Trophoblast cell (in vitro differentiated cells and primary cell): ENCODE measurements at regions not wholly inside any gene's neighbourhood (a gene's known extent, or its start where the extent isn't known, plus 50 kb on each side); places are given as distances from the start of the nearest gene placed in this dataset.
A peak's percentile ranks its signal among the peaks of the same experiment; 100 is the strongest.

Experiments
- DNase-seq, 2 donors: peaks; one replicate each; pipeline ENCODE4 v3.0.0-alpha.2; 2016
- H2AFZ ChIP-seq: 2 replicates; pipeline ENCODE4 v1.6.1; 2013; ENCODE audit warnings: low read length, moderate library complexity, mild to moderate bottlenecking; ENCODE audit not compliant: insufficient read depth, poor library complexity
- H2AK5ac ChIP-seq: 2 replicates; pipeline ENCODE4 v1.6.1; 2013; ENCODE audit warnings: mild to moderate bottlenecking, low read length
- H2BK120ac ChIP-seq: 2 replicates; pipeline ENCODE4 v1.6.1; 2013; ENCODE audit warnings: low read length, mild to moderate bottlenecking, moderate library complexity; ENCODE audit not compliant: insufficient read depth, poor library complexity
- H2BK12ac ChIP-seq: 2 replicates; pipeline ENCODE4 v1.6.1; 2013; ENCODE audit warnings: mild to moderate bottlenecking, low read length, moderate library complexity
- H2BK5ac ChIP-seq: 2 replicates; pipeline ENCODE4 v1.6.1; 2013; ENCODE audit warnings: low read length, low read depth, moderate library complexity, mild to moderate bottlenecking; ENCODE audit not compliant: poor library complexity
- H3K14ac ChIP-seq: 2 replicates; pipeline ENCODE4 v1.6.1; 2013; ENCODE audit warnings: mild to moderate bottlenecking, low read length
- H3K18ac ChIP-seq: 2 replicates; pipeline ENCODE4 v1.6.1; 2013; ENCODE audit warnings: mild to moderate bottlenecking, low read length
- H3K23ac ChIP-seq: 2 replicates; pipeline ENCODE4 v1.6.1; 2013; ENCODE audit warnings: low read length
- H3K27ac ChIP-seq: 2 replicates; pipeline ENCODE4 v1.5.1; 2013; ENCODE audit warnings: low read depth, mild to moderate bottlenecking, inconsistent platforms, low read length, moderate library complexity
- H3K27me3 ChIP-seq: 2 replicates; pipeline ENCODE4 v1.6.1; 2013; ENCODE audit warnings: inconsistent platforms, mild to moderate bottlenecking, low read length, moderate library complexity; ENCODE audit not compliant: insufficient read depth
- H3K36me3 ChIP-seq, 2 experiments: 1 replicate in 1 of 2; 2 replicates in 1 of 2; pipeline ENCODE4 v1.6.1; 2013; ENCODE audit warnings: low read length in 2 of 2, mild to moderate bottlenecking in 2 of 2, moderate library complexity in 1 of 2; ENCODE audit not compliant: insufficient read depth in 2 of 2, control insufficient read depth in 1 of 2
- H3K4ac ChIP-seq: 2 replicates; pipeline ENCODE4 v1.6.1; 2013; ENCODE audit warnings: low read depth, mild to moderate bottlenecking, low read length, moderate library complexity
- H3K4me1 ChIP-seq, 2 experiments: 1 replicate in 1 of 2; 2 replicates in 1 of 2; pipeline ENCODE4 v1.6.1; 2013; ENCODE audit warnings: low read length in 2 of 2, mild to moderate bottlenecking in 2 of 2, moderate library complexity in 1 of 2; ENCODE audit not compliant: insufficient read depth in 2 of 2, control insufficient read depth in 1 of 2
- H3K4me2 ChIP-seq: 2 replicates; pipeline ENCODE4 v1.6.1; 2013; ENCODE audit warnings: inconsistent platforms, mild to moderate bottlenecking, low read length, moderate library complexity
- H3K4me3 ChIP-seq: 2 replicates; pipeline ENCODE4 v1.5.1; 2013; ENCODE audit warnings: mild to moderate bottlenecking, low read depth, low read length, inconsistent platforms
- H3K79me1 ChIP-seq: one replicate; pipeline ENCODE4 v1.6.1; 2013; ENCODE audit warnings: low read length
- H3K79me2 ChIP-seq: 2 replicates; pipeline ENCODE4 v1.6.1; 2013; ENCODE audit warnings: low read length, mild to moderate bottlenecking; ENCODE audit not compliant: control insufficient read depth, insufficient read depth, poor library complexity
- H3K9ac ChIP-seq: 2 replicates; pipeline ENCODE4 v1.6.1; 2013; ENCODE audit warnings: mild to moderate bottlenecking, low read length
- H3K9me3 ChIP-seq: 2 replicates; pipeline ENCODE4 v1.6.1; 2013; ENCODE audit warnings: low read depth, mild to moderate bottlenecking, control low read depth, inconsistent platforms, low read length; ENCODE audit not compliant: insufficient read depth
- H4K12ac ChIP-seq: 2 replicates; pipeline ENCODE4 v1.6.1; 2013; ENCODE audit warnings: low read depth, mild to moderate bottlenecking, low read length, moderate library complexity
- H4K8ac ChIP-seq: 2 replicates; pipeline ENCODE4 v1.6.1; 2013; ENCODE audit warnings: low read depth, mild to moderate bottlenecking, low read length, moderate library complexity
- H4K91ac ChIP-seq: one replicate; pipeline ENCODE4 v1.6.1; 2013; ENCODE audit warnings: low read depth, mild to moderate bottlenecking, low read length, moderate library complexity
- WGBS: extraction: QIAGEN DNeasy Blood & Tissue Kit; methylation state at CpG from one replicate; pipeline ENCODE4 v1.1.7; 2013; ENCODE audit warnings: missing lambda C conversion rate; ENCODE audit not compliant: insufficient read length, insufficient coverage; ENCODE audit errors: extremely low coverage; 5-methylcytosine and 5-hydroxymethylcytosine counted together

DNA sequence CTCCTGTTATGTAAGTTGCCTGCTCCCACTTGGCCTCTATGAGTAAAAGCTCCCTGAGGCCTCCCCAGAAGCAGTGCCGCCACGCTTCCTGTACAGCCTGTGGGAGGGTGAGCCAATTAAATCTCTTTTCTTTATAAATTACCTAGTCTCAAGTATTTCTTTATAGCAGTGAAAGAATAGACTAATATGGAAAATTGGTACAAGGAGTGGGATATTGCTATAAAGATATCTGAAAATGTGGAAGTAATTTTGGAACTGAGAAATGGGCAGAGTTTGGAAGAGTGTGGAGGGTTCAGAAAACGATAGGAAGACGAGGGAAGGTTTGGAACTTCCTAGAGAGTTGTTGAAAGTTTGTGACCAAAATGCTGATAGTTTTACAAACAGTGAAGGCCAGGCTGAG, 572.3 kb downstream of the MATN1 start:
- no peak overlapping the region for H2AK5ac ChIP-seq
- no peak for DNase-seq
- H3K36me3 ChIP-seq, result no peaks in the 10 kb centered on the region
- H3K23ac ChIP-seq, result no peak overlapping the region
- no peak overlapping the region for H4K91ac ChIP-seq
- no peak overlapping the region for H2AFZ ChIP-seq
- no peaks in the 10 kb centered on the region for H3K27me3 ChIP-seq
- WGBS, result 100% methylated on average over 2 of the region's 4 CpGs
- no peak overlapping the region for H3K14ac ChIP-seq
- no peak overlapping the region for H2BK120ac ChIP-seq
- H4K8ac ChIP-seq, result no peak overlapping the region
- no peaks in the 10 kb centered on the region for H3K79me2 ChIP-seq
- no peak overlapping the region for H2BK5ac ChIP-seq
- no peak overlapping the region for H3K4me2 ChIP-seq
- no peak overlapping the region for H3K27ac ChIP-seq
- H2BK12ac ChIP-seq, result no peak overlapping the region
- no peak overlapping the region for H4K12ac ChIP-seq
- no peaks in the 10 kb centered on the region for H3K79me1 ChIP-seq
- no peak overlapping the region for H3K4ac ChIP-seq
- no peaks in the 10 kb centered on the region for H3K4me1 ChIP-seq
- no peak overlapping the region for H3K4me3 ChIP-seq
- peaks cover 10% of the 10 kb centered on the region for H3K9me3 ChIP-seq
- no peak overlapping the region for H3K18ac ChIP-seq
- no peak overlapping the region for H3K9ac ChIP-seq

DNA sequence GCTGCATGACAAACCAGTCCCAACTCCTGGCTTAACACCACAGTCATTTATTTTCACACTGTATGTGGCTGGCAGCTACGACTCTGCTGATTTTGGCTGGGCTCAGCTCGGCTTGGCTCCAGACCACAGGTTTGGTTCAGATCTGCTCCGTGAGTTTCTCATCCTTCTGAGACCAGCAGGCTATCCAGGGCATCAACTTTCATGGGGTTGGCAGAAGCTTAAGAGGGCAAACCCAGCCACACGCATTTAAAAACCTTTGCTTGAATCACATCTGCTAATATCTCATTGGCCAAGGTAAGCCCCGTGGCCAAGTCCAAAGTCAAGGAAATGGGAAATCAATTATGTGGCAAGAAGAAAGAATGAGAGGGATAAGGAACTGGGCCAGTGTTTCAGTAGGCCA, 574.2 kb downstream of the MATN1 start:
- Histone ChIP-seq H2BK5ac (no peak overlapping the region), H2AFZ (no peak overlapping the region), H3K36me3 (no peaks in the 10 kb centered on the region), H2BK120ac (no peak overlapping the region), H3K23ac (no peak overlapping the region), H2BK12ac (no peak overlapping the region), H4K91ac (no peak overlapping the region), H2AK5ac (no peak overlapping the region), H3K18ac (no peak overlapping the region), H3K14ac (no peak overlapping the region), H3K4me3 (no peak overlapping the region), H4K8ac (no peak overlapping the region), H4K12ac (no peak overlapping the region), H3K4ac (no peak overlapping the region), H3K9me3 (peaks cover 15% of the 10 kb centered on the region), H3K79me2 (no peaks in the 10 kb centered on the region), H3K4me1 (no peaks in the 10 kb centered on the region), H3K4me2 (no peak overlapping the region), H3K79me1 (no peaks in the 10 kb centered on the region), H3K9ac (no peak overlapping the region), H3K27me3 (no peaks in the 10 kb centered on the region), H3K27ac (no peak overlapping the region)
- no CpG with 5 or more reads among the region's 5 CpGs for WGBS
- no peak for DNase-seq

DNA sequence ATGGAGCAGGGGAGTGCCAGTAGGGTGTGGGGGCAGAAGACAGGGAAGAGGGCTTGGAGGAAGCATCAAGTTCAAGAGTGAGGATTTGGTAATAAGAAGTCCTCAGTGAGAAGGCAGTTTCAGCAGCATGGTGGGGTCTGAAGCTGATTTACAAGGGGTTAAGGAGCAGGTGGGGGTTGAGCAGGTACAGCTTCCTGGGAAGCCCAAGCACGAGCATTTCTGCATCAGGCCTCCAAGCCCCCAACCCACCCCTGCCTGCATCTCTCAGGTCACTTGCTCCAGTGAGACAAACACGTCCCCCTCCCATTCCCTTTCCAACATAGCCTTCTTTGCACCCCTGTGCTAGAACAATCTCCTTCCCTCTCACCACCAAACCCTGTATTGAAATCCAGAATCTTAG, 574.7 kb downstream of the MATN1 start:
- H3K27ac ChIP-seq, result no peak overlapping the region
- no peaks in the 10 kb centered on the region for H3K79me2 ChIP-seq
- no peak overlapping the region for H3K23ac ChIP-seq
- H3K27me3 ChIP-seq, result no peaks in the 10 kb centered on the region
- H2BK12ac ChIP-seq, result no peak overlapping the region
- no peak overlapping the region for H3K4me2 ChIP-seq
- H2AK5ac ChIP-seq, result no peak overlapping the region
- no peaks in the 10 kb centered on the region for H3K36me3 ChIP-seq
- H4K12ac ChIP-seq, result no peak overlapping the region
- H3K4me1 ChIP-seq, result no peaks in the 10 kb centered on the region
- H3K4me3 ChIP-seq, result no peak overlapping the region
- no peak for DNase-seq
- H3K79me1 ChIP-seq, result no peaks in the 10 kb centered on the region
- no CpG with 5 or more reads among the region's 2 CpGs for WGBS
- H3K18ac ChIP-seq, result no peak overlapping the region
- H3K14ac ChIP-seq, result no peak overlapping the region
- H3K4ac ChIP-seq, result no peak overlapping the region
- H4K91ac ChIP-seq, result no peak overlapping the region
- H4K8ac ChIP-seq, result no peak overlapping the region
- H2BK5ac ChIP-seq, result no peak overlapping the region
- peaks cover 15% of the 10 kb centered on the region for H3K9me3 ChIP-seq
- H3K9ac ChIP-seq, result peak overlapping the region; percentile 12
- no peak overlapping the region for H2AFZ ChIP-seq
- H2BK120ac ChIP-seq, result no peak overlapping the region

DNA sequence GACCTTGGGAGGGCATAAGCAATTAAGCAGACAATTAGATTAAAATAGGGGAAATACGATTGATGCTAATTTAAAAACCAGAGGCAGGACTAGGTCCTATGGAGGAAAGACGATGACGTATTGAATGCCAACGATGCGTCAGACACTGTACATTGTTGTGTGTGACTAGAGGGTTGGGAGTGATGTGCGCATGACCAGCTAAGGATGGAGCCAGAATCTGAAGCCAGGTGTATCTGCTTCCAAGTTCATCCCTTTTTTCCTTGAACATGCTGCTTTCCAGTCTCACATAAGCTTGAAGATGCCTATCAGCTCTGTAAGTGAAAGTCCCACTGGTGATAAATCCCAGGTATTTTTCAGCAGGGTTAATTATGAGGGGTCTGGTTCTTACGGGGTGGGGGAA, 576.2 kb downstream of the MATN1 start:
- no peaks in the 10 kb centered on the region for H3K79me1 ChIP-seq
- H3K4ac ChIP-seq, result no peak overlapping the region
- WGBS, result no CpG with 5 or more reads among the region's 7 CpGs
- peaks cover 13% of the 10 kb centered on the region for H3K9me3 ChIP-seq
- no peaks in the 10 kb centered on the region for H3K36me3 ChIP-seq
- no peak for DNase-seq
- H3K23ac ChIP-seq, result no peak overlapping the region
- no peak overlapping the region for H4K12ac ChIP-seq
- H3K14ac ChIP-seq, result no peak overlapping the region
- H3K9ac ChIP-seq, result no peak overlapping the region
- H4K91ac ChIP-seq, result no peak overlapping the region
- no peak overlapping the region for H2BK5ac ChIP-seq
- no peak overlapping the region for H2BK12ac ChIP-seq
- H3K4me2 ChIP-seq, result no peak overlapping the region
- H3K18ac ChIP-seq, result no peak overlapping the region
- no peak overlapping the region for H3K4me3 ChIP-seq
- no peak overlapping the region for H2BK120ac ChIP-seq
- no peaks in the 10 kb centered on the region for H3K79me2 ChIP-seq
- no peaks in the 10 kb centered on the region for H3K27me3 ChIP-seq
- no peak overlapping the region for H2AFZ ChIP-seq
- H3K4me1 ChIP-seq, result no peaks in the 10 kb centered on the region
- H3K27ac ChIP-seq, result no peak overlapping the region
- no peak overlapping the region for H2AK5ac ChIP-seq
- no peak overlapping the region for H4K8ac ChIP-seq
